HEK293 (cell line): ENCODE measurements at regions not wholly inside any gene's neighbourhood (a gene's known extent, or its start where the extent isn't known, plus 50 kb on each side); places are given as distances from the start of the nearest gene placed in this dataset.

Experiments
- CTCF ChIA-PET: fragments of 350-600 bp; formaldehyde crosslinking; extraction: SDS; loops from one replicate; lab custom pipeline; 2021; ENCODE audit warnings: antibody characterized with exemption; lab: Yijun Ruan, JAX
- POLR2A ChIA-PET: fragments of 300-600 bp; formaldehyde crosslinking; extraction: SDS; loops from one replicate; lab custom pipeline; 2020; ENCODE audit warnings: antibody characterized with exemption, inconsistent platforms; lab: Yijun Ruan, JAX
- H3K27ac ChIP-seq: fragments of 200-500 bp; sonication (Bioruptor generic); 2 replicates; pipeline ENCODE4 v1.5.1; 2014; ENCODE audit warnings: low read depth, low read length, control low read depth, inconsistent platforms; ENCODE audit errors: extremely low read depth
- H3K36me3 ChIP-seq, 2 experiments: fragments of 200-500 bp in 1 of 2; sonication (Bioruptor generic) in 1 of 2; 1 replicate in 1 of 2; 2 replicates in 1 of 2; pipeline ENCODE4 v1.5.1; 2014 to 2017; ENCODE audit warnings: inconsistent platforms in 2 of 2, low read length in 2 of 2; ENCODE audit not compliant: control insufficient read depth in 2 of 2, insufficient read depth in 1 of 2
- H3K4me1 ChIP-seq: fragments of 200-500 bp; sonication (Bioruptor generic); 2 replicates; pipeline ENCODE4 v1.5.1; 2014; ENCODE audit warnings: mild to moderate bottlenecking, low read length, inconsistent platforms; ENCODE audit not compliant: control insufficient read depth, insufficient read depth
- H3K4me3 ChIP-seq: 2 replicates; pipeline ENCODE4 v1.5.1; 2011; ENCODE audit warnings: low read depth, mild to moderate bottlenecking, control low read depth, low read length, moderate library complexity
- H3K9me3 ChIP-seq: fragments of 200-500 bp; sonication (Bioruptor generic); 2 replicates; pipeline ENCODE4 v1.5.1; 2014; ENCODE audit warnings: low read depth, low read length, inconsistent platforms; ENCODE audit not compliant: control insufficient read depth, insufficient read depth
- HIC1 ChIP-seq: fragments of 450-650 bp; formaldehyde crosslinking; IDR thresholded peaks from 2 replicates; pipeline ENCODE4 v1.5.1; 2016; ENCODE audit warnings: missing biosample characterization, missing genetic modification characterization
- MZF1 ChIP-seq: fragments of 450-650 bp; formaldehyde crosslinking; IDR thresholded peaks from 2 replicates; pipeline ENCODE4 v1.5.1; 2017; ENCODE audit warnings: missing biosample characterization, missing genetic modification characterization, borderline replicate concordance
- ZBTB26 ChIP-seq: fragments of 450-650 bp; formaldehyde crosslinking; optimal IDR thresholded peaks from 2 replicates; pipeline ENCODE3; 2016; ENCODE audit warnings: missing biosample characterization, mild to moderate bottlenecking, missing genetic modification characterization
- ZBTB6 ChIP-seq: fragments of 450-650 bp; formaldehyde crosslinking; IDR thresholded peaks from 2 replicates; pipeline ENCODE4 v1.5.1; 2017; ENCODE audit warnings: missing biosample characterization, missing genetic modification characterization
- ZNF133 ChIP-seq: fragments of 450-650 bp; formaldehyde crosslinking; IDR thresholded peaks from 2 replicates; pipeline ENCODE4 v1.5.1; 2016; ENCODE audit warnings: missing biosample characterization, missing genetic modification characterization
- ZNF24 ChIP-seq: fragments of 450-650 bp; formaldehyde crosslinking; IDR thresholded peaks from 2 replicates; pipeline ENCODE4 v1.5.1; 2016; ENCODE audit warnings: missing biosample characterization, missing genetic modification characterization
- ZNF280C ChIP-seq: fragments of 450-650 bp; formaldehyde crosslinking; IDR thresholded peaks from 2 replicates; pipeline ENCODE4 v1.5.1; 2016; ENCODE audit warnings: missing biosample characterization, missing genetic modification characterization
- ZNF302 ChIP-seq: fragments of 450-650 bp; formaldehyde crosslinking; IDR thresholded peaks from 2 replicates; pipeline ENCODE4 v1.5.1; 2016; ENCODE audit warnings: missing biosample characterization, missing genetic modification characterization, low read depth
- ZNF350 ChIP-seq: fragments of 450-650 bp; formaldehyde crosslinking; IDR thresholded peaks from 2 replicates; pipeline ENCODE4 v1.5.0; 2017; ENCODE audit warnings: missing biosample characterization, mild to moderate bottlenecking, missing genetic modification characterization
- ZNF398 ChIP-seq: fragments of 450-650 bp; formaldehyde crosslinking; IDR thresholded peaks from 2 replicates; pipeline ENCODE4 v1.5.1; 2017; ENCODE audit warnings: missing biosample characterization, missing genetic modification characterization
- ZNF416 ChIP-seq: fragments of 450-650 bp; formaldehyde crosslinking; IDR thresholded peaks from 2 replicates; pipeline ENCODE4 v1.5.1; 2016; ENCODE audit warnings: missing biosample characterization, missing genetic modification characterization
- ZNF473 ChIP-seq: fragments of 450-650 bp; formaldehyde crosslinking; IDR thresholded peaks from 2 replicates; pipeline ENCODE4 v1.5.1; 2017; ENCODE audit warnings: missing biosample characterization, missing genetic modification characterization
- ZNF488 ChIP-seq: fragments of 450-650 bp; formaldehyde crosslinking; IDR thresholded peaks from 2 replicates; pipeline ENCODE4 v1.5.1; 2016; ENCODE audit warnings: missing biosample characterization, missing genetic modification characterization
- ZNF529 ChIP-seq: fragments of 450-650 bp; formaldehyde crosslinking; IDR thresholded peaks from 2 replicates; pipeline ENCODE4 v1.5.1; 2017; ENCODE audit warnings: missing genetic modification characterization, missing biosample characterization; ENCODE audit not compliant: insufficient replicate concordance
- ZNF704 ChIP-seq: fragments of 450-650 bp; formaldehyde crosslinking; IDR thresholded peaks from 2 replicates; pipeline ENCODE4 v1.5.1; 2016; ENCODE audit warnings: missing biosample characterization, missing genetic modification characterization
- ZNF791 ChIP-seq: fragments of 450-650 bp; formaldehyde crosslinking; IDR thresholded peaks from 2 replicates; pipeline ENCODE4 v1.5.1; 2016; ENCODE audit warnings: missing biosample characterization, missing genetic modification characterization
- ZNF843 ChIP-seq: fragments of 450-650 bp; formaldehyde crosslinking; IDR thresholded peaks from 2 replicates; pipeline ENCODE4 v1.5.1; 2016; ENCODE audit warnings: missing biosample characterization, missing genetic modification characterization
- ZSCAN23 ChIP-seq: fragments of 450-650 bp; formaldehyde crosslinking; IDR thresholded peaks from 2 replicates; pipeline ENCODE4 v1.5.1; 2016; ENCODE audit warnings: missing biosample characterization, missing genetic modification characterization
- ZXDB ChIP-seq: fragments of 450-650 bp; formaldehyde crosslinking; IDR thresholded peaks from 2 replicates; pipeline ENCODE4 v1.5.1; 2016; ENCODE audit warnings: missing biosample characterization, missing genetic modification characterization

- ChIA-PET POLR2A (no interaction called here), CTCF (no interaction called here)
- Histone ChIP-seq H3K27ac (no peak overlapping the region), H3K4me3 (no peak overlapping the region), H3K9me3 (no peaks in the 10 kb centered on the region), H3K36me3 (peaks cover 11 to 63% of the 10 kb centered on the region in 2 experiments; a peak in 2 of 3 replicates), H3K4me1 (no peaks in the 10 kb centered on the region)
- no peak for TF ChIP-seq ZNF529
These were observed 121.2 kb downstream of the LTN1 start for GRCh38 chr21:28871388-28872010.

- no peak for TF ChIP-seq ZBTB26
- no peak for TF ChIP-seq ZBTB6 (tag by site-specific recombination)
- TF ChIP-seq ZNF302 (tag by site-specific recombination) = no peak
- no peak for TF ChIP-seq ZNF280C
- TF ChIP-seq ZNF350 (tag by site-specific recombination) = no peak
- no peak for TF ChIP-seq ZSCAN23 (tag by site-specific recombination)
- TF ChIP-seq ZNF473 (tag by site-specific recombination) = no peak
- no peak for TF ChIP-seq ZNF791 (tag by site-specific recombination)
- no peak for TF ChIP-seq HIC1 (tag by site-specific recombination)
- no peak for TF ChIP-seq ZNF133 (tag by site-specific recombination)
- no peak for TF ChIP-seq ZNF398
- TF ChIP-seq ZNF416 (tag by site-specific recombination) = no peak
- TF ChIP-seq ZNF843 (tag by site-specific recombination) = no peak
- no peak for TF ChIP-seq ZNF704 (tag by site-specific recombination)
- no peak for TF ChIP-seq ZNF488 (tag by site-specific recombination)
- no peak for TF ChIP-seq ZXDB
- no peak for TF ChIP-seq ZNF24
- no peak for TF ChIP-seq MZF1 (tag by site-specific recombination)
- no peaks in the 10 kb centered on the region for H3K9me3 ChIP-seq
- POLR2A ChIA-PET = no interaction called here
- H3K4me1 ChIP-seq = no peaks in the 10 kb centered on the region
- H3K36me3 ChIP-seq = peaks cover 8 to 23% of the 10 kb centered on the region in 2 experiments; a peak in 2 of 3 replicates
- H3K4me3 ChIP-seq = no peak overlapping the region
- CTCF ChIA-PET = no interaction called here
- no peak overlapping the region for H3K27ac ChIP-seq
These were observed 125.3 kb downstream of the LTN1 start for GRCh38 chr21:28867401-28867800.
